Upper lobe of left lung (tissue), 6 donors: ENCODE measurements at regions not wholly inside any gene's neighbourhood (a gene's known extent, or its start where the extent isn't known, plus 50 kb on each side); places are given as distances from the start of the nearest gene placed in this dataset.

Experiments
- ATAC-seq, 2 donors: fragments of 200-7000 bp; cut with Tn5 transposase; one replicate each; pipeline ENCODE4 v1.9.1; 2022; ENCODE audit warnings: mild to moderate bottlenecking in 2 of 2, moderate library complexity in 2 of 2; ENCODE audit not compliant: low FRiP score in 2 of 2
- DNase-seq, 2 donors: peaks; one replicate each; pipeline ENCODE4 v3.0.0-alpha.2; 2019 to 2020
- H3K27ac ChIP-seq, 4 donors: fragments of 200-600 bp; sonication (generic); one replicate each; pipeline ENCODE4 v1.5.1; 2016 to 2019
- H3K27me3 ChIP-seq, 4 donors: fragments of 200-600 bp; sonication (generic); one replicate each; pipeline ENCODE4 v1.5.1; 2017 to 2019
- H3K36me3 ChIP-seq, 4 donors: fragments of 200-600 bp; sonication (generic); one replicate each; pipeline ENCODE4 v1.5.1; 2016 to 2019
- H3K4me1 ChIP-seq, 4 donors: fragments of 200-600 bp; sonication (generic); one replicate each; pipeline ENCODE4 v1.5.1; 2018 to 2019
- H3K4me3 ChIP-seq, 4 donors: fragments of 200-600 bp; sonication (generic); one replicate each; pipeline ENCODE4 v1.5.1; 2017 to 2019; ENCODE audit warnings: mild to moderate bottlenecking in 2 of 4, moderate library complexity in 1 of 4
- H3K9me3 ChIP-seq, 4 donors: fragments of 200-600 bp; sonication (generic); one replicate each; pipeline ENCODE4 v1.5.1; 2018 to 2019
- EP300 ChIP-seq, 4 donors: sonication (generic); formaldehyde crosslinking; IDR thresholded peaks; one replicate each; pipeline ENCODE4 v1.5.1; 2017; ENCODE audit warnings: antibody characterized with exemption in 4 of 4, control low read depth in 2 of 4
- POLR2A ChIP-seq, 4 donors: fragments of 450-650 bp; IDR thresholded peaks; one replicate each; pipeline ENCODE4 v1.5.1; 2016 to 2017; ENCODE audit warnings: antibody characterized with exemption in 4 of 4, mild to moderate bottlenecking in 2 of 4
- POLR2AphosphoS5 ChIP-seq, 2 donors: sonication (generic); formaldehyde crosslinking; IDR thresholded peaks; one replicate each; pipeline ENCODE4 v1.5.1; 2017; ENCODE audit warnings: antibody characterized with exemption in 2 of 2
- WGBS, 2 donors: methylation state at CpG; one replicate each; pipeline ENCODE4 v1.1.5; 2017 to 2018; 5-methylcytosine and 5-hydroxymethylcytosine counted together
- TF ChIP-seq, protein P1 (sequence below), 6 experiments: fragments of 450-650 bp in 4 of 6; fragments of 200-600 bp in 2 of 6; sonication (generic) in 2 of 6; IDR thresholded peaks; one replicate each; pipeline ENCODE4 v1.5.1; 2016 to 2019; ENCODE audit warnings: antibody characterized with exemption in 6 of 6
- donor health status: DM: no; HTN: no; CAD: no; lungs with moderate emphysema.
- donor health status: DM: no; HTN: yes; CAD: no; lungs with severe emphysema.

DNA sequence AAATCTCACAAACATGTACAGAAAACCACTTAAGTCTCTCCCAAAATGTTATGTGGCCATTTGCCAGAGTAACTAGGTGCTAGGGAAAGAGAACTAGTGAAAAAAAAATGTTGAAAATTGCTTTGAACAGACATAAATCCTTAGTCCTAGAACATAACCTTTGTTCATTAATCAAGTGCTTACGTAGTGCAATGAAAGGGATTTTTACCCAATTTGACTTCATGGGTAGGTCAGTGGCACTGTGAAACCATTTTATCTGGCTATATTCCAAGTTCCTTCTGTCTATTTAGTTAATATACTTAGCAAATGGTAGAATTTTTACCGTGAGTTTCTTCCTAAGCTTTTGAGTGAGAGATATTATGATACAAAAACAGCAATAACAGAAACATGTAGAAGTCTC is 209.4 kb downstream of the DIPK2A start:
- Histone ChIP-seq H3K4me3 (no peak overlapping the region), H3K36me3 (no peaks in the 10 kb centered on the region), H3K9me3 (peaks cover 0 to 4% (median 2%) of the 10 kb centered on the region in 4 donors), H3K4me1 (no peaks in the 10 kb centered on the region), H3K27ac (no peak overlapping the region), H3K27me3 (no peaks in the 10 kb centered on the region)
- no peak for DNase-seq
- no peak for ATAC-seq
- no peak for TF ChIP-seq POLR2A (IDR thresholded peaks at IDR 0.05)
- TF ChIP-seq, protein P1, sequence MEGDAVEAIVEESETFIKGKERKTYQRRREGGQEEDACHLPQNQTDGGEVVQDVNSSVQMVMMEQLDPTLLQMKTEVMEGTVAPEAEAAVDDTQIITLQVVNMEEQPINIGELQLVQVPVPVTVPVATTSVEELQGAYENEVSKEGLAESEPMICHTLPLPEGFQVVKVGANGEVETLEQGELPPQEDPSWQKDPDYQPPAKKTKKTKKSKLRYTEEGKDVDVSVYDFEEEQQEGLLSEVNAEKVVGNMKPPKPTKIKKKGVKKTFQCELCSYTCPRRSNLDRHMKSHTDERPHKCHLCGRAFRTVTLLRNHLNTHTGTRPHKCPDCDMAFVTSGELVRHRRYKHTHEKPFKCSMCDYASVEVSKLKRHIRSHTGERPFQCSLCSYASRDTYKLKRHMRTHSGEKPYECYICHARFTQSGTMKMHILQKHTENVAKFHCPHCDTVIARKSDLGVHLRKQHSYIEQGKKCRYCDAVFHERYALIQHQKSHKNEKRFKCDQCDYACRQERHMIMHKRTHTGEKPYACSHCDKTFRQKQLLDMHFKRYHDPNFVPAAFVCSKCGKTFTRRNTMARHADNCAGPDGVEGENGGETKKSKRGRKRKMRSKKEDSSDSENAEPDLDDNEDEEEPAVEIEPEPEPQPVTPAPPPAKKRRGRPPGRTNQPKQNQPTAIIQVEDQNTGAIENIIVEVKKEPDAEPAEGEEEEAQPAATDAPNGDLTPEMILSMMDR (IDR thresholded peaks at IDR 0.05) = no peak
- TF ChIP-seq EP300 (IDR thresholded peaks at IDR 0.05) = no peak
- TF ChIP-seq POLR2AphosphoS5 (IDR thresholded peaks at IDR 0.05) = no peak
- WGBS, 2 donors = 60 to 68% methylated on average over 2 of the region's 2 CpGs

DNA sequence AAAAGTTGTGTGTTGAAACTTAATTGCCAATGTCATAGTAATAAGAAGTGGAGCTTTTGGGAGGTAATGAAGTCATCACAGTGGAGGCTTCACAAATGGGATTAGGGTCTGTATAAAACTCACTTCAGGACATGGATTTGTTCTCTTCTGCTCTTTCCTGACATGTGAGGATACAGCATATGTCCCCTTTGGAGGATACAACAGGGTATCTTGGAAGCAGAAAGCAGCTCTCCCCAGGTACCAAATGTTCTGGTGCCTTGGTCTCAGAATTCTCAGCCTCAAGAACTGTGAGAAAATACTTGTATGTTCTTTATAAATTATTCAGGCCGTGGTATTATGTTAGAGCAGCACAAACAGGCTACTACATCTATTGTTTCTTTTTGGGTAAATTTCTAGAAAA is 210.9 kb downstream of the DIPK2A start:
- DNase-seq = no peak
- Histone ChIP-seq H3K4me3 (no peak overlapping the region), H3K9me3 (peaks cover 0 to 4% (median 2%) of the 10 kb centered on the region in 4 donors), H3K36me3 (no peaks in the 10 kb centered on the region), H3K27ac (no peak overlapping the region), H3K27me3 (no peaks in the 10 kb centered on the region), H3K4me1 (no peaks in the 10 kb centered on the region)
- WGBS, 2 donors = 73 to 82% methylated on average over 1 of the region's 1 CpG
- no peak for ATAC-seq
- TF ChIP-seq POLR2AphosphoS5 (IDR thresholded peaks at IDR 0.05) (no peak), EP300 (IDR thresholded peaks at IDR 0.05) (no peak)

DNA sequence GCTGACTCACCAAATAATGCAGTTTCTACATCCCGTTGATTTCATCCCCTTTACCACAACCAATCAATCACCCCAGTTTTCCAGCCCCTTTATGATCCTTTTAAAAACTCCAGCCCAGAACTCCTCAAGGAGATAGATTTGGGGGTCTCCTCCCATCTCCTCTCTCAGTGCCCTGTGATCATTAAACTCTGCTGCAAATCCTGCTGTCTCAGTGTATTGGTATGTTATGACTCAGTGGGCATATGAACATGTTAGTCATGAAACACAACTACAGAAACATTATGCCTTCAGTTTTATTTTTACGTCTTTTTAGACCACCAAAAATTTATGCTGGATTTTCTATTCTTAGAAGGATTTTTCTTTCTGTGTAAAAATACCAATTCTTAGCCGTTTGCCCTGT is 213.7 kb downstream of the DIPK2A start:
- no peaks in the 10 kb centered on the region for H3K36me3 ChIP-seq
- TF ChIP-seq, protein P1 (IDR thresholded peaks at IDR 0.05) = no peak
- no peak for TF ChIP-seq EP300 (IDR thresholded peaks at IDR 0.05)
- no peak for TF ChIP-seq POLR2A (IDR thresholded peaks at IDR 0.05)
- no peak for TF ChIP-seq POLR2AphosphoS5 (IDR thresholded peaks at IDR 0.05)
- H3K4me1 ChIP-seq = no peaks in the 10 kb centered on the region
- no peak for ATAC-seq
- 89% methylated on average over 3 of the region's 3 CpGs for WGBS, 2 donors
- H3K27ac ChIP-seq = no peak overlapping the region
- DNase-seq = no peak
- H3K27me3 ChIP-seq = no peaks in the 10 kb centered on the region
- H3K4me3 ChIP-seq = no peak overlapping the region
- peaks cover 0 to 4% (median 2%) of the 10 kb centered on the region in 4 donors for H3K9me3 ChIP-seq

DNA sequence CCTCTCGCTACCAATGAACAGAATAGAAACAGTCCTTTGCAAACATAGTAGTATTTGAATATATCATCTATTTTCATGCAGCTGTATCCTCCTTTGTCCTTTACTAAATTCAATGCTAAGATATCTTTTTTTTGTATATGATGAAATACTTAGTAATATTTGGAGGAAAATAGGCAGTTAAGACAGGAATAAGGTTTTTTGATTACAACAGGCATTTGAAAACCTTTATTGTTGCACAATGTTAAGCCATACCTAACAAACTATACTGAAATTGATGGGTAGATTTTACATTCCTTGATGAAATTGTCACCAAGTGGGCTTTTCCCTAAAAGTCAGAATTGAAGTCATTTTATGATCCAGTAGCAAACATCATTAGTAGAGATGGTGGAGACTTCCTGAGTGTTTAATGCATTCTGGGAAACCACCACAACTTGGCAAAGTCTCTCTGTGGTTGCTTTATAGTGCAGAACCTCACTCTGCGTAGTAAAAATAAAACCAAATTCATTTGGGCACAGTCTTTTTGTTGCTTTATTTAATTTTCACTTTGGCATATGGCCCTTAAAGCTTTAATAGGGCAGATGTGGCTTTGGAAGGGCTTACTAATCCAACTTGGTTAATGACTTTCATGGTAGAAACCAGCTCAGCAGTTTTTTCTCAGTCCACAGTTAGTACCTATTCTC is 216.0 kb downstream of the DIPK2A start:
- no peak for DNase-seq

DNA sequence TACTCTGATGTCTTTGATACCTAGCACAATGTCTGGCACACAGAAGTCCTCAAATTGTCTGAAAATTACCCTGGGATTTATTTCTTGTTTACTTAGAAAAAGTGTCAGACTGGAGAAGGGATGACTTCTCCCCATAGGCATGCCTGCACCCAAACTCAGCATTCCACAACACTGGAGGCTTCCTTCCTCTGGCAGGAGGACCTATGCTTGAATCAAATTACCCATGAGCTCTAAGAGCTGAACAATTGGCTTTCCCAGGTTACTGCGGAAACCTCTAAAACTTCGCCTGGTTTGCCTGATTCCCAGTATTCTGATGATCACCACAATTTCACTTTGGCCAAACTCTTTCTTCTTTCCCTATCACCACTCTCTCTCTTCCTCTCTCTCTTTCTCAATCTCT is 217.4 kb downstream of the DIPK2A start:
- peaks cover 0 to 11% (median 4%) of the 10 kb centered on the region in 4 donors for H3K9me3 ChIP-seq
- WGBS, 2 donors = 92 to 100% methylated on average over 2 of the region's 2 CpGs
- no peak overlapping the region for H3K27ac ChIP-seq
- no peak overlapping the region for H3K4me3 ChIP-seq
- DNase-seq (no peak), ATAC-seq (no peak)
- TF ChIP-seq, protein P1 (IDR thresholded peaks at IDR 0.05) = no peak
- no peak for TF ChIP-seq POLR2AphosphoS5 (IDR thresholded peaks at IDR 0.05)
- no peak for TF ChIP-seq POLR2A (IDR thresholded peaks at IDR 0.05)
- no peak for TF ChIP-seq EP300 (IDR thresholded peaks at IDR 0.05)
- H3K27me3 ChIP-seq = no peaks in the 10 kb centered on the region
- no peaks in the 10 kb centered on the region for H3K36me3 ChIP-seq
- no peaks in the 10 kb centered on the region for H3K4me1 ChIP-seq

More for the DNA sequence above, 216.0 kb downstream of the DIPK2A start:
- H3K4me1 ChIP-seq = no peaks in the 10 kb centered on the region
- peaks cover 0 to 4% (median 2%) of the 10 kb centered on the region in 4 donors for H3K9me3 ChIP-seq
- no peak for TF ChIP-seq EP300 (IDR thresholded peaks at IDR 0.05)
- TF ChIP-seq, protein P1 (IDR thresholded peaks at IDR 0.05) = no peak
- no peak for TF ChIP-seq POLR2AphosphoS5 (IDR thresholded peaks at IDR 0.05)
- no peak for TF ChIP-seq POLR2A (IDR thresholded peaks at IDR 0.05)
- no peak overlapping the region for H3K4me3 ChIP-seq
- no peaks in the 10 kb centered on the region for H3K27me3 ChIP-seq
- H3K36me3 ChIP-seq = no peaks in the 10 kb centered on the region
- no peak for ATAC-seq
- 64 to 80% methylated on average over 2 of the region's 2 CpGs for WGBS, 2 donors
- H3K27ac ChIP-seq = no peak overlapping the region
